ENCODE measurements at regions not wholly inside any gene's neighbourhood (a gene's known extent, or its start where the extent isn't known, plus 50 kb on each side); places are given as distances from the start of the nearest gene placed in this dataset.

DNA sequence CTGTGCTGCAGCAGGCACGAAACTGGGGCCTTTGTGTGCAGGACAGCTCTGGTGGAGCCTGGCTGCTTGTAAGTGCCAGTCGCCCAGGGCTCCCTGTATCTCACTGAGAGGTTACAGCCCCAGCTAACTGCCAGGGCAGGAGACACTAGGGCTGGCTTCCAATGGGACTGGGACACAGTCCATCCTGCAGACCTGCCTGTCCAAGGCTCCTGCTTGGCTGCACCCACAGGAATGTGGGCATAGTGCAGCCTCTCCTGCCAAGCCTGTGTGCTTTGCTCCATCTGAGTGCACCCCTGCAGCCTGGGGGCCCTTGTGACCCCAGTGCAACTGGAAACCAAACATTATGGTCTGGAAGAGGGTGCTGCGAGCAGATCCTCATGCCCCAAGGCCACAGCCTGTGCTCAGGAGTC is 144.0 kb downstream of the ADAM29 start:
- 73 to 87% methylated on average over 3 of the region's 3 CpGs for WGBS, 2 donors
- no peak overlapping the region for H3K9ac ChIP-seq (ENCODE audit: insufficient read depth in 1 of 2, low read length in 2 of 2)
- no peak overlapping the region for H3K4me3 ChIP-seq
- TF ChIP-seq, protein P1, sequence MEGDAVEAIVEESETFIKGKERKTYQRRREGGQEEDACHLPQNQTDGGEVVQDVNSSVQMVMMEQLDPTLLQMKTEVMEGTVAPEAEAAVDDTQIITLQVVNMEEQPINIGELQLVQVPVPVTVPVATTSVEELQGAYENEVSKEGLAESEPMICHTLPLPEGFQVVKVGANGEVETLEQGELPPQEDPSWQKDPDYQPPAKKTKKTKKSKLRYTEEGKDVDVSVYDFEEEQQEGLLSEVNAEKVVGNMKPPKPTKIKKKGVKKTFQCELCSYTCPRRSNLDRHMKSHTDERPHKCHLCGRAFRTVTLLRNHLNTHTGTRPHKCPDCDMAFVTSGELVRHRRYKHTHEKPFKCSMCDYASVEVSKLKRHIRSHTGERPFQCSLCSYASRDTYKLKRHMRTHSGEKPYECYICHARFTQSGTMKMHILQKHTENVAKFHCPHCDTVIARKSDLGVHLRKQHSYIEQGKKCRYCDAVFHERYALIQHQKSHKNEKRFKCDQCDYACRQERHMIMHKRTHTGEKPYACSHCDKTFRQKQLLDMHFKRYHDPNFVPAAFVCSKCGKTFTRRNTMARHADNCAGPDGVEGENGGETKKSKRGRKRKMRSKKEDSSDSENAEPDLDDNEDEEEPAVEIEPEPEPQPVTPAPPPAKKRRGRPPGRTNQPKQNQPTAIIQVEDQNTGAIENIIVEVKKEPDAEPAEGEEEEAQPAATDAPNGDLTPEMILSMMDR (IDR thresholded peaks at IDR 0.05; ENCODE audit: control extremely low read depth, extremely low read depth), result no peak
- peaks cover 0 to 5% (median 2%) of the 10 kb centered on the region in 4 donors for H3K9me3 ChIP-seq (ENCODE audit: control insufficient read depth in 4 of 4, insufficient read depth in 3 of 4, low read length in 3 of 4)
- H3K4me1 ChIP-seq (ENCODE audit: control insufficient read depth in 5 of 5, insufficient read depth in 5 of 5, low read length in 5 of 5), result no peaks in the 10 kb centered on the region
- no peaks in the 10 kb centered on the region for H3K27me3 ChIP-seq (ENCODE audit: control insufficient read depth in 3 of 3, insufficient read depth in 3 of 3, low read length in 2 of 3)
- H3K36me3 ChIP-seq (ENCODE audit: control insufficient read depth in 4 of 4, insufficient read depth in 4 of 4, low read length in 4 of 4), result no peaks in the 10 kb centered on the region
- ATAC-seq (ENCODE audit: insufficient read depth, low FRiP score) (no peak), DNase-seq (no peak)
- H3K27ac ChIP-seq (ENCODE audit: low read depth in 1 of 2, low read length in 1 of 2), result no peak overlapping the region

DNA sequence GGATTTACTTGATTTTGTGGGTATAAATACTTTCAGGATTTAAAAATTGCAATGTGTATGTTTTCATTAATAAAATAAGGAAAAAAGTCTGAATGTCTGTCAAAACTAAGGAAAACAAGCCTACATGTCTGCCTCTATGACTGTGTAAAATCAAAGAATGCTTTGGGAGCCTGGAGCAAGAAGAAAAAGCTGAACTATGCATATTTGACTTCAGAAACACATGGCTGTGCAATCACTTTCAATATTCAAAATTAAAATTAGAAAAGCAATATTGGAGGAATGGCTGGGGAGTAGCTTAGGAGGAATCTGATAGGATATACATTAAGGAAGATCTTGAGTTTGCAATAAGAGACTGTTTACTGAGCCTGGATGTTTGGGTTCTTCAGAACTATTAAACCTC is 147.1 kb downstream of the ADAM29 start:
- ATAC-seq (ENCODE audit: insufficient read depth, low FRiP score), result no peak

DNA sequence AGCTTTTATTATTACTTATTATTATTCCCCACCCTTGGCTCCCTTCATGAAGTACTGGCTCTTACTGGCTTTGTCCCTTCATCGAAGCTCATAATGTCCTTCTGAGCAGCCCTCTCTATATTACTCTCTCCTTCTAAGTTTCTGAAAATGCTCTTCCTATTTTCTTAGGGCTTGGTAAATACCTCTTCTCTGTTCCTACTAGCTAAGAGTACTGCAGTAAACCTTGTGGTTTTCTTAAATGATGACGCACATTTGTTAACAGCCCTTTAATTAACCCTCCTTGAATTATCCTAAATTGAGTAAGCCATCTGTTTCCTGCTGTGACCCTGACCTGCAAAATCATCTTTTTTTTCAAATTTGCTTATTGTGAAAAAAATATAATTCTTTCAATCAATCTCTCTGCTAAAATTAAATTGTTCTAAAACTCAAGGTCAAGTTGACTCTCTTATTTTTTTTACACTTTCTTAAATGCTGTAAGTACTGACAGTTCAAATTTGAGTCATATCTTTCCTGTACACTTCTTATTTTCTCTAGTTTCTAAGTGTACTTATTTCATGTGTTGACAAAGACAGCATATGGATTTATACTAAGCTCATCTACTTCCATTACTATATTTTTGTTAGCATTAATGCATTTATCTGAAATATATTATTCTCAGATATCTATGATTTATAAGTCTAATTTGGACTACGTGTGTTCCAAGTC is 148.9 kb downstream of the ADAM29 start:
- no peak overlapping the region for H3K27ac ChIP-seq (ENCODE audit: low read depth in 1 of 2, low read length in 1 of 2)
- H3K9me3 ChIP-seq (ENCODE audit: control insufficient read depth in 4 of 4, insufficient read depth in 3 of 4, low read length in 3 of 4), result peaks cover 0 to 3% (median 0%) of the 10 kb centered on the region in 4 donors
- no peaks in the 10 kb centered on the region for H3K4me1 ChIP-seq (ENCODE audit: control insufficient read depth in 5 of 5, insufficient read depth in 5 of 5, low read length in 5 of 5)
- ATAC-seq (ENCODE audit: insufficient read depth, low FRiP score) (peak; percentile 19), DNase-seq (no peak)
- H3K9ac ChIP-seq (ENCODE audit: insufficient read depth in 1 of 2, low read length in 2 of 2), result no peak overlapping the region
- 59 to 65% methylated on average over 3 of the region's 3 CpGs for WGBS, 2 donors
- H3K27me3 ChIP-seq (ENCODE audit: control insufficient read depth in 3 of 3, insufficient read depth in 3 of 3, low read length in 2 of 3), result no peaks in the 10 kb centered on the region
- TF ChIP-seq, protein P1 (IDR thresholded peaks at IDR 0.05; ENCODE audit: control extremely low read depth, extremely low read depth), result no peak
- no peaks in the 10 kb centered on the region for H3K36me3 ChIP-seq (ENCODE audit: control insufficient read depth in 4 of 4, insufficient read depth in 4 of 4, low read length in 4 of 4)
- H3K4me3 ChIP-seq, result no peak overlapping the region

More for the DNA sequence above, 147.1 kb downstream of the ADAM29 start:
- no peaks in the 10 kb centered on the region for H3K27me3 ChIP-seq (ENCODE audit: control insufficient read depth in 3 of 3, insufficient read depth in 3 of 3, low read length in 2 of 3)
- TF ChIP-seq, protein P1 (IDR thresholded peaks at IDR 0.05; ENCODE audit: control extremely low read depth, extremely low read depth), result no peak
- H3K4me1 ChIP-seq (ENCODE audit: control insufficient read depth in 5 of 5, insufficient read depth in 5 of 5, low read length in 5 of 5), result no peaks in the 10 kb centered on the region
- H3K36me3 ChIP-seq (ENCODE audit: control insufficient read depth in 4 of 4, insufficient read depth in 4 of 4, low read length in 4 of 4), result no peaks in the 10 kb centered on the region
- H3K27ac ChIP-seq (ENCODE audit: low read depth in 1 of 2, low read length in 1 of 2), result no peak overlapping the region
- H3K9ac ChIP-seq (ENCODE audit: insufficient read depth in 1 of 2, low read length in 2 of 2), result no peak overlapping the region
- no peak overlapping the region for H3K4me3 ChIP-seq
- H3K9me3 ChIP-seq (ENCODE audit: control insufficient read depth in 4 of 4, insufficient read depth in 3 of 4, low read length in 3 of 4), result peaks cover 0 to 5% (median 0%) of the 10 kb centered on the region in 4 donors
- DNase-seq, result no peak

DNA sequence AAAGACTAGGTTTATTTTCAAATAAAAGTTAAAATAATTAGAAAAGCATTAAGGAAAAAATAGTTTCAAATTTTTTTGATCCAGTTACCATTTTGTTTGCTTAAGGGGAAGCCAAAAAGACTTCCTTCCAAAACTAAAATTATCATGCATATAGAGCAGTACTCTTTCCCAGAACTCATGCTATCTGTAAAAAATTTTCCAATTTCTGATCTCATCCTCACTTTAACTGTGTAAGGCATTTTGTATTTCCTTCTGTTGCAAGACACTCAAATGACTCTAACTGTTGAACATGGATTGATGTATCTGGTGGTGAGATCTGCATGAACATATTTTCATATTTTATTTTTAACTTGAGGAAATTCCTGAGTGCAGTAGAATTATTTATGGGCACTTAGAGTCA is 150.1 kb downstream of the ADAM29 start:
- ATAC-seq (ENCODE audit: insufficient read depth, low FRiP score) (no peak), DNase-seq (no peak)
- H3K9me3 ChIP-seq (ENCODE audit: control insufficient read depth in 4 of 4, insufficient read depth in 3 of 4, low read length in 3 of 4), result no peaks in the 10 kb centered on the region
- no peak overlapping the region for H3K9ac ChIP-seq (ENCODE audit: insufficient read depth in 1 of 2, low read length in 2 of 2)
- TF ChIP-seq, protein P1 (IDR thresholded peaks at IDR 0.05; ENCODE audit: control extremely low read depth, extremely low read depth), result no peak
- no peak overlapping the region for H3K4me3 ChIP-seq
- H3K36me3 ChIP-seq (ENCODE audit: control insufficient read depth in 4 of 4, insufficient read depth in 4 of 4, low read length in 4 of 4), result no peaks in the 10 kb centered on the region
- no peaks in the 10 kb centered on the region for H3K4me1 ChIP-seq (ENCODE audit: control insufficient read depth in 5 of 5, insufficient read depth in 5 of 5, low read length in 5 of 5)
- H3K27me3 ChIP-seq (ENCODE audit: control insufficient read depth in 3 of 3, insufficient read depth in 3 of 3, low read length in 2 of 3), result no peaks in the 10 kb centered on the region
- H3K27ac ChIP-seq (ENCODE audit: low read depth in 1 of 2, low read length in 1 of 2), result no peak overlapping the region
